Epithelial cell of proximal tubule (primary cell): ENCODE measurements at regions not wholly inside any gene's neighbourhood (a gene's known extent, or its start where the extent isn't known, plus 50 kb on each side); places are given as distances from the start of the nearest gene placed in this dataset.

Source experiments
- DNase-seq: peaks from one replicate; pipeline ENCODE4 v3.0.0-alpha.2; 2011; ENCODE audit warnings: low read depth
- H3K4me3 ChIP-seq: 2 replicates; pipeline ENCODE4 v1.5.1; 2011; ENCODE audit warnings: low read depth, mild to moderate bottlenecking, low read length
- TF ChIP-seq, protein P1 (sequence below): conservative IDR thresholded peaks from 2 replicates; pipeline ENCODE4 v1.5.1; 2012; ENCODE audit warnings: low read depth, mild to moderate bottlenecking, low read length

DNA sequence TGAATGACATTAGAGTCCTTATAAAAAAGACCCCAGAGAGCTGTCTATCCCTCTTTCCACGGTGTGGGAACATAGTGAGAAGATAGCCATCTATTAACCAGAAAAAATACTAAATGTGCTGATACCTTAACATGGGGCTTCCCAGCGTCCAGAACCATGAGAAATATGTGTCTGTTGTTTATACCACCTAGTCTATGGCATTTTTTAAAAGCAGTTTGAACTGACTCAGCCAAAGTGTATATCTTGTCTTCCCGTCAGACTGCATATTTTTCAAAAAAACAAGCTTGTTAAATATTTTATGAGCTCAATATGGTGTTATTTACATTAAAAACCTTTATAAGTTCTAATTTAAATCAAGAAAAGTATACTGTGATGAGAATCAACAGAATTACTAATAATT, 255.3 kb downstream of the HGF start:
- no peak for DNase-seq
- TF ChIP-seq, protein P1, sequence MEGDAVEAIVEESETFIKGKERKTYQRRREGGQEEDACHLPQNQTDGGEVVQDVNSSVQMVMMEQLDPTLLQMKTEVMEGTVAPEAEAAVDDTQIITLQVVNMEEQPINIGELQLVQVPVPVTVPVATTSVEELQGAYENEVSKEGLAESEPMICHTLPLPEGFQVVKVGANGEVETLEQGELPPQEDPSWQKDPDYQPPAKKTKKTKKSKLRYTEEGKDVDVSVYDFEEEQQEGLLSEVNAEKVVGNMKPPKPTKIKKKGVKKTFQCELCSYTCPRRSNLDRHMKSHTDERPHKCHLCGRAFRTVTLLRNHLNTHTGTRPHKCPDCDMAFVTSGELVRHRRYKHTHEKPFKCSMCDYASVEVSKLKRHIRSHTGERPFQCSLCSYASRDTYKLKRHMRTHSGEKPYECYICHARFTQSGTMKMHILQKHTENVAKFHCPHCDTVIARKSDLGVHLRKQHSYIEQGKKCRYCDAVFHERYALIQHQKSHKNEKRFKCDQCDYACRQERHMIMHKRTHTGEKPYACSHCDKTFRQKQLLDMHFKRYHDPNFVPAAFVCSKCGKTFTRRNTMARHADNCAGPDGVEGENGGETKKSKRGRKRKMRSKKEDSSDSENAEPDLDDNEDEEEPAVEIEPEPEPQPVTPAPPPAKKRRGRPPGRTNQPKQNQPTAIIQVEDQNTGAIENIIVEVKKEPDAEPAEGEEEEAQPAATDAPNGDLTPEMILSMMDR, result no peak
- no peak overlapping the region for H3K4me3 ChIP-seq

DNA sequence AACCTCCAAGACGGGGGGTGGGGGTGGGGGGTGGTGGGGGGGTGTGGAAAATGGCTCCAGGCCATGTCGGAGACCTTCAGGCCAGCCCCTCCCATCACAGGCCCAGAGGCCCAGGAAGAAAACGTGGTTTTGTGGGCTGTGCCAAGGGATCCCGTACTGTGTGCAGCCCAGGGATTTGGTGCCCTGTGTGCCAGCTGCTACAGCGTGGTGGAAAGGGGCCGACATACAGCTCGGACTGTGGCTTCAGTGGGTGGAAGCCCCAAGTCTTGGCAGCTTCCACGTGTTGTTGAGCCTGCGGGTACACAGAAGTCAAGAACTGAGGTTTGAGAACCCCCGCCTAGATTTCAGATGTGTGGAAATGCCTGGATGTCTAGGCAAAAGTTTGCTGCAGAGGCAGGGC, 259.7 kb downstream of the HGF start:
- TF ChIP-seq, protein P1, result no peak
- DNase-seq, result no peak
- no peak overlapping the region for H3K4me3 ChIP-seq

DNA sequence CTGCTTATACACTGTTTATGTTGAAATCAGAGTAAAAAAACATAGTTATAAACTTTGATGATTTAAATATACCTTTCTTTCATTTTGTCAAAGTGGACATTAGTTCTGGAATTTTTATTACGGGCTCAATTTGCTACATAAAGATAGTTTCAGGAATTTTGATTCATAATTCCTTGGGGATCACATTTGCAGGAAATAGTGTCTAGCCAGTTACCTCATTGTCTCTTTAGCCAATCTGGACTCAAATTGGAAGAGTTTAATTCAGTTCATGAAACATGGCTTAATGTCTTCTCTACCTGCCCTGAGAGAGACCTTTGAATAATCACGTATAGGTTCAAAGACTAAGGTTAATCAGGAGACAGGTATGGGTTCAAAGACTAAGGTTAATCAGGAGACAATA, 262.6 kb downstream of the HGF start:
- no peak for DNase-seq
- TF ChIP-seq, protein P1, result no peak
- H3K4me3 ChIP-seq, result no peak overlapping the region

DNA sequence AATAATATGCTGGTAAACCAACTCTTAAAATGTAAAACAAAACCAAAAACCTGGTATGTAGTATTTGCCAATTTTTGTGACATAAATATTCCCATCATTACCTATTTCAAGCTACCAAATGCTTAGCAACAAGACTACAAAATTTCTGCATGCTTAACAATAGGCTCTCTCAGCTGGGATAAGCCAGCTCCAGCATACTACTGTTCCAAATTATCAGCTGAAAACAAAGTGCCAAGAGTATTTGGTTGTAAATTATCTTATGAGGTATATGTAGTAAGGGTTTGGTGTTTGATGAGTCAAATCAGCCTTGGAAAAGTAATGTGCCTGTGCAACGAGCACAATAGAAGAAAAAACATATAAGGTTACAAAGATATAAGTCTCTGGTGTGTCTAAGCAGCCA, 263.2 kb downstream of the HGF start:
- no peak for DNase-seq
- TF ChIP-seq, protein P1, result no peak
- H3K4me3 ChIP-seq, result no peak overlapping the region

DNA sequence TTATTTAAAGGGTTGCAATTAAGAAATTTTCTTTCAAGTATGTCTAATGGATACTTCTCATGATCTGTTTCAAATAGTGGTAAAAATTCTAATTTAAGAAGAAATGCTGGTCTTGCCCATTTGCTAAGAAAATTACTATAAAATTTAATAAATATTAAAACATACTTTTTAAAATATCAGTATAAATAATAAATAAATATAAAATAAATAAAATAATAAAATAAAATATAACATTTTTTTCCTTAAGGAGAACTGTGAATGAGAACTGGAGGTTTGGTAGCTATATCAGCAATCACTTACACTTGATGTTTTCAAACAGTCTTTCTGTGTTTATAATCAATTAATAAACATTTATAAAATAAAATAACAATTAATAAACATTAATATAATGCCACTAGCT, 266.1 kb downstream of the HGF start:
- no peak for DNase-seq
- no peak overlapping the region for H3K4me3 ChIP-seq
- TF ChIP-seq, protein P1, result no peak

DNA sequence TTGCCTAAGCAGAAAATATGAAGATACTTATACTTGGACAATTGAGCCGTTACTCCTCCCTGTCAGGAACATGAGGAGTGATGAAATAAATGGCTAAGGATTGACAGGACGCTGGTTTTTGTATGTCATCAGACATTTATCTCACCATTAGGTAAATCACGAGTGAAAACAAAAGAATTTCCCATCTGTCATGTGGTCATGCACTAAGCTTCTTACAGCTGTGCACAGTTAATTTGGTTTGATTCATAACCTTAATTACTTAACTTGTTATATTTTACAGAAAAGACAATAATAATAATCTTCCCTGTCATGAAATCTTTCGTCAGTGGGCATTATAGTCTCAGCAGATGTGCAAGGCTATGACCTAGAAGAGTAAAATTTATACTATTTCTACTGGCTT, 266.5 kb downstream of the HGF start:
- no peak overlapping the region for H3K4me3 ChIP-seq
- DNase-seq, result no peak
- TF ChIP-seq, protein P1, result no peak

DNA sequence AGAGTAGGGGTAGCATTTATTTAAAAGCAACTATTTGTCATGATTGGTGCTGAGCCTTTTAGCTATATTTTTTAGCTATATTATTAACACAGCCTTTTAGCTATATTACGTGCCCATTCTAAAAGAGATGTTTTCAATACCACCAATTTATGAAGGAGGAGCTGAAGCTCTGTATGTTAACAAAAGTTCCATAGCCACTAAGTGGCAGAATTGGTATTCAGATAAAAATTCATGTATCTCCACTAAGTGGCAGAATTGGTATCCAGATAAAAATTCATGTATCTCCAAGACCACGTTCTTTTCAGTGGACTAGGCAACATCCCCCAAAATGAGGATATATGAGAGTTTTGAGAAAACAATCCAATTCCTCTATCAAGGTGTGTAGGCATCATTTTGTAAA, 268.6 kb downstream of the HGF start:
- no peak overlapping the region for H3K4me3 ChIP-seq
- DNase-seq, result no peak
- TF ChIP-seq, protein P1, result peak; percentile 46
